H9 (cell line): ENCODE measurements at regions not wholly inside any gene's neighbourhood (a gene's known extent, or its start where the extent isn't known, plus 50 kb on each side); places are given as distances from the start of the nearest gene placed in this dataset.

Experiments
- DNase-seq: peaks from one replicate; pipeline ENCODE4 v3.0.0-alpha.2; 2017
- H2AFZ ChIP-seq: one replicate; pipeline ENCODE4 v1.6.1; 2013; ENCODE audit warnings: mild to moderate bottlenecking, low read length, control low read depth, moderate library complexity
- H2AK5ac ChIP-seq: 2 replicates; pipeline ENCODE4 v1.6.1; 2013; ENCODE audit warnings: low read length, control low read depth, mixed read lengths; ENCODE audit not compliant: insufficient read length
- H2BK120ac ChIP-seq: one replicate; pipeline ENCODE4 v1.6.1; 2013; ENCODE audit warnings: low read depth, mild to moderate bottlenecking, low read length, control low read depth, inconsistent platforms; ENCODE audit not compliant: poor library complexity, severe bottlenecking
- H2BK12ac ChIP-seq: 2 replicates; pipeline ENCODE4 v1.6.1; 2013; ENCODE audit warnings: low read length, control low read depth, mixed read lengths, low read depth; ENCODE audit not compliant: insufficient read length
- H2BK15ac ChIP-seq: 2 replicates; pipeline ENCODE4 v1.6.1; 2013; ENCODE audit warnings: low read depth, low read length, control low read depth
- H2BK20ac ChIP-seq: one replicate; pipeline ENCODE4 v1.6.1; 2013; ENCODE audit warnings: low read depth, mild to moderate bottlenecking, low read length, control low read depth, inconsistent platforms; ENCODE audit not compliant: poor library complexity, severe bottlenecking
- H2BK5ac ChIP-seq: 2 replicates; pipeline ENCODE4 v1.6.1; 2013; ENCODE audit warnings: low read length, control low read depth, mixed read lengths; ENCODE audit not compliant: insufficient read length
- H3K14ac ChIP-seq: 2 replicates; pipeline ENCODE4 v1.6.1; 2013; ENCODE audit warnings: low read length, control low read depth; ENCODE audit not compliant: insufficient read depth
- H3K18ac ChIP-seq: 2 replicates; pipeline ENCODE4 v1.6.1; 2013; ENCODE audit warnings: low read depth, mild to moderate bottlenecking, mixed read lengths, low read length, control low read depth; ENCODE audit not compliant: insufficient read length
- H3K23ac ChIP-seq: 2 replicates; pipeline ENCODE4 v1.6.1; 2013; ENCODE audit warnings: low read length, control low read depth, mixed read lengths, low read depth; ENCODE audit not compliant: insufficient read length
- H3K23me2 ChIP-seq: 2 replicates; pipeline ENCODE4 v1.6.1; 2013; ENCODE audit warnings: low read depth, mild to moderate bottlenecking, mixed read lengths, low read length, control low read depth; ENCODE audit not compliant: insufficient read length, poor library complexity, severe bottlenecking
- H3K27ac ChIP-seq: 2 replicates; pipeline ENCODE4 v1.5.1; 2013; ENCODE audit warnings: low read length, control low read depth, mixed read lengths, low read depth; ENCODE audit not compliant: insufficient read length
- H3K27me3 ChIP-seq: 2 replicates; pipeline ENCODE4 v1.6.1; 2013; ENCODE audit warnings: low read length, control low read depth, inconsistent platforms; ENCODE audit not compliant: insufficient read depth
- H3K4ac ChIP-seq: 2 replicates; pipeline ENCODE4 v1.6.1; 2013; ENCODE audit warnings: low read depth, mild to moderate bottlenecking, control low read depth, inconsistent platforms, low read length, moderate library complexity
- H3K4me1 ChIP-seq: 2 replicates; pipeline ENCODE4 v1.6.1; 2013; ENCODE audit warnings: low read length, control low read depth, inconsistent platforms; ENCODE audit not compliant: insufficient read depth
- H3K4me2 ChIP-seq: 2 replicates; pipeline ENCODE4 v1.6.1; 2013; ENCODE audit warnings: low read length, control low read depth, mixed read lengths; ENCODE audit not compliant: insufficient read length, insufficient read depth
- H3K56ac ChIP-seq: 2 replicates; pipeline ENCODE4 v1.6.1; 2013; ENCODE audit warnings: low read depth, mild to moderate bottlenecking, mixed read lengths, low read length, control low read depth; ENCODE audit not compliant: insufficient read length
- H3K79me1 ChIP-seq: 2 replicates; pipeline ENCODE4 v1.6.1; 2013; ENCODE audit warnings: low read depth, mild to moderate bottlenecking, moderate library complexity, low read length, control low read depth, inconsistent platforms; ENCODE audit not compliant: insufficient read depth, poor library complexity, severe bottlenecking
- H3K79me2 ChIP-seq: 2 replicates; pipeline ENCODE4 v1.6.1; 2013; ENCODE audit warnings: low read length, control low read depth, inconsistent platforms; ENCODE audit not compliant: insufficient read depth
- H3K9ac ChIP-seq: 2 replicates; pipeline ENCODE4 v1.6.1; 2013; ENCODE audit warnings: low read length, control low read depth, mixed read lengths; ENCODE audit not compliant: insufficient read length; ENCODE audit errors: extremely low read depth
- H3K9me3 ChIP-seq: one replicate; pipeline ENCODE4 v1.6.1; 2013; ENCODE audit warnings: low read depth, low read length, inconsistent platforms; ENCODE audit not compliant: control insufficient read depth
- H3T11ph ChIP-seq: one replicate; pipeline ENCODE4 v1.6.1; 2013; ENCODE audit warnings: mild to moderate bottlenecking, low read length, control low read depth, inconsistent platforms
- H4K20me1 ChIP-seq: one replicate; pipeline ENCODE4 v1.6.1; 2013; ENCODE audit not compliant: control insufficient read depth, insufficient read length, insufficient read depth
- H4K5ac ChIP-seq: 2 replicates; pipeline ENCODE4 v1.6.1; 2013; ENCODE audit warnings: low read depth, mild to moderate bottlenecking, mixed read lengths, low read length, control low read depth; ENCODE audit not compliant: insufficient read length
- H4K8ac ChIP-seq: replicated peaks from 2 replicates; pipeline ENCODE4 v1.6.1; 2013; ENCODE audit warnings: low read length, control low read depth, mixed read lengths, low read depth; ENCODE audit not compliant: insufficient read length
- H4K91ac ChIP-seq: 2 replicates; pipeline ENCODE4 v1.6.1; 2013; ENCODE audit warnings: low read depth, mild to moderate bottlenecking, moderate library complexity, mixed read lengths, low read length, control low read depth; ENCODE audit not compliant: insufficient read length
- H3K27ac Mint-ChIP-seq, 3 experiments: 2 replicates in 2 of 3; 3 replicates in 1 of 3; pipeline ENCODE4 v1.8.0; 2020 to 2021; ENCODE audit warnings: mixed read lengths in 3 of 3, mild to moderate bottlenecking in 1 of 3, moderate library complexity in 1 of 3
- H3K27me3 Mint-ChIP-seq: 2 replicates; pipeline ENCODE4 v1.8.0; 2021; ENCODE audit warnings: low read depth, mild to moderate bottlenecking, moderate library complexity, mixed read lengths
- H3K36me3 Mint-ChIP-seq, 3 experiments: 2 replicates in 2 of 3; 3 replicates in 1 of 3; pipeline ENCODE4 v1.8.0; 2020 to 2021; ENCODE audit warnings: low read depth in 3 of 3, mixed read lengths in 3 of 3; ENCODE audit not compliant: insufficient read depth in 1 of 3
- H3K4me1 Mint-ChIP-seq, 2 experiments: 2 replicates each; pipeline ENCODE4 v1.8.0; 2020; ENCODE audit warnings: mixed read lengths in 2 of 2
- H3K4me3 Mint-ChIP-seq, 2 experiments: 2 replicates in 1 of 2; 3 replicates in 1 of 2; pipeline ENCODE4 v1.8.0; 2020 to 2021; ENCODE audit warnings: mild to moderate bottlenecking in 2 of 2, mixed read lengths in 2 of 2, moderate library complexity in 1 of 2
- H3K9me3 Mint-ChIP-seq, 2 experiments: 2 replicates in 1 of 2; 3 replicates in 1 of 2; pipeline ENCODE4 v1.8.0; 2020; ENCODE audit warnings: mild to moderate bottlenecking in 2 of 2, mixed read lengths in 2 of 2, moderate library complexity in 1 of 2
- WGBS: extraction: QIAGEN DNeasy Blood & Tissue Kit; methylation state at CpG from one replicate; pipeline ENCODE4 v1.1.7; 2013; ENCODE audit warnings: missing lambda C conversion rate, low lambda C conversion rate, mixed read lengths; ENCODE audit not compliant: insufficient read length; ENCODE audit errors: extremely low coverage; 5-methylcytosine and 5-hydroxymethylcytosine counted together
- TF ChIP-seq, protein P1 (sequence below): fragments of 200-600 bp; sonication (generic); conservative IDR thresholded peaks from 3 replicates; pipeline ENCODE4 v1.8.0; 2021; ENCODE audit warnings: antibody characterized with exemption, mild to moderate bottlenecking

- H3K27me3 Mint-ChIP-seq, result no peaks in the 10 kb centered on the region; the same call in 1 of the 2 replicates
- no peak overlapping the region for H3K4ac ChIP-seq
- H2BK5ac ChIP-seq, result no peak overlapping the region
- peak overlapping the region in 1 of 3 experiments; percentile 48; a peak in 1 of 7 replicates for H3K27ac Mint-ChIP-seq
- H2BK12ac ChIP-seq, result no peak overlapping the region
- H3K23me2 ChIP-seq, result no peaks in the 10 kb centered on the region
- H2AK5ac ChIP-seq, result no peak overlapping the region
- H3K4me3 Mint-ChIP-seq, result no peak overlapping the region
- H3K23ac ChIP-seq, result no peak overlapping the region
- H3K36me3 Mint-ChIP-seq, result no peaks in the 10 kb centered on the region; a peak in 1 of 7 replicates
- H4K91ac ChIP-seq, result no peak overlapping the region
- no peaks in the 10 kb centered on the region for H3K27me3 ChIP-seq
- H3K9ac ChIP-seq, result no peak overlapping the region
- no peak overlapping the region for H2AFZ ChIP-seq
- H3K18ac ChIP-seq, result no peak overlapping the region
- H3K27ac ChIP-seq, result no peak overlapping the region
- no peak overlapping the region for H3K14ac ChIP-seq
- no peak for DNase-seq
- TF ChIP-seq, protein P1, sequence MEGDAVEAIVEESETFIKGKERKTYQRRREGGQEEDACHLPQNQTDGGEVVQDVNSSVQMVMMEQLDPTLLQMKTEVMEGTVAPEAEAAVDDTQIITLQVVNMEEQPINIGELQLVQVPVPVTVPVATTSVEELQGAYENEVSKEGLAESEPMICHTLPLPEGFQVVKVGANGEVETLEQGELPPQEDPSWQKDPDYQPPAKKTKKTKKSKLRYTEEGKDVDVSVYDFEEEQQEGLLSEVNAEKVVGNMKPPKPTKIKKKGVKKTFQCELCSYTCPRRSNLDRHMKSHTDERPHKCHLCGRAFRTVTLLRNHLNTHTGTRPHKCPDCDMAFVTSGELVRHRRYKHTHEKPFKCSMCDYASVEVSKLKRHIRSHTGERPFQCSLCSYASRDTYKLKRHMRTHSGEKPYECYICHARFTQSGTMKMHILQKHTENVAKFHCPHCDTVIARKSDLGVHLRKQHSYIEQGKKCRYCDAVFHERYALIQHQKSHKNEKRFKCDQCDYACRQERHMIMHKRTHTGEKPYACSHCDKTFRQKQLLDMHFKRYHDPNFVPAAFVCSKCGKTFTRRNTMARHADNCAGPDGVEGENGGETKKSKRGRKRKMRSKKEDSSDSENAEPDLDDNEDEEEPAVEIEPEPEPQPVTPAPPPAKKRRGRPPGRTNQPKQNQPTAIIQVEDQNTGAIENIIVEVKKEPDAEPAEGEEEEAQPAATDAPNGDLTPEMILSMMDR, result no peak
- no peaks in the 10 kb centered on the region for H3K9me3 ChIP-seq
- peaks cover 19 to 20% of the 10 kb centered on the region in 2 experiments for H3K4me1 Mint-ChIP-seq
- WGBS, result no CpG with 5 or more reads among the region's 1 CpG
- no peaks in the 10 kb centered on the region; the same call in 1 of the 2 replicates for H3K4me1 ChIP-seq
- H3K4me2 ChIP-seq, result no peak overlapping the region
- H2BK20ac ChIP-seq, result no peak overlapping the region
- H3K56ac ChIP-seq, result no peak overlapping the region
- H3K79me2 ChIP-seq, result no peaks in the 10 kb centered on the region
- no peaks in the 10 kb centered on the region for H4K20me1 ChIP-seq
- H3K79me1 ChIP-seq, result no peaks in the 10 kb centered on the region
- no peak overlapping the region for H2BK15ac ChIP-seq
- no peaks in the 10 kb centered on the region for H3K9me3 Mint-ChIP-seq
- H4K8ac ChIP-seq, result no peak overlapping the region
- H4K5ac ChIP-seq, result no peak overlapping the region
- H3T11ph ChIP-seq, result no peak overlapping the region
- H2BK120ac ChIP-seq, result no peak overlapping the region
Measured at GRCh38 chr7:94092980-94093379, 88.8 kb upstream of the BET1 start.
